HepG2 (cell line): ENCODE measurements at regions not wholly inside any gene's neighbourhood (a gene's known extent, or its start where the extent isn't known, plus 50 kb on each side); places are given as distances from the start of the nearest gene placed in this dataset.
"Not testable (repeated sequence)": the region's sequence is repeated elsewhere in the genome, so short reads cannot be mapped to it uniquely, and the experiment has no call there.

Source experiments
- HNRNPLL ChIP-seq: fragments of 200-400 bp; formaldehyde crosslinking; IDR thresholded peaks from 2 replicates; pipeline ENCODE4 v1.6.1; 2017; ENCODE audit warnings: mild to moderate bottlenecking, low read depth, low read length; ENCODE audit not compliant: poor library complexity, severe bottlenecking
- MBNL3 ChIP-seq: fragments of 250-450 bp; sonication (Bioruptor Pico); conservative IDR thresholded peaks from 2 replicates; pipeline ENCODE4 v1.8.0; 2022; ENCODE audit warnings: mild to moderate bottlenecking, inconsistent platforms
- POLR2AphosphoS5 ChIP-seq: IDR thresholded peaks from 2 replicates; pipeline ENCODE4 v1.6.1; 2012; ENCODE audit warnings: low read depth, low read length
- ZNF121 ChIP-seq: sonication (generic); formaldehyde crosslinking; IDR thresholded peaks from 2 replicates; pipeline ENCODE4 v1.5.0; 2020; ENCODE audit warnings: mild to moderate bottlenecking, missing genetic modification reagents
- ZNF276 ChIP-seq: sonication (generic); formaldehyde crosslinking; IDR thresholded peaks from 2 replicates; pipeline ENCODE4 v1.4.0; 2020; ENCODE audit warnings: mild to moderate bottlenecking, low read depth, missing genetic modification reagents
- ZNF558 ChIP-seq: sonication (generic); formaldehyde crosslinking; IDR thresholded peaks from 2 replicates; pipeline ENCODE4 v1.9.0; 2022; ENCODE audit warnings: mild to moderate bottlenecking, missing genetic modification reagents, borderline replicate concordance
- ZNF629 ChIP-seq: sonication (generic); formaldehyde crosslinking; conservative IDR thresholded peaks from 2 replicates; pipeline ENCODE4 v1.5.0; 2020; ENCODE audit warnings: missing genetic modification reagents
- ZNF749 ChIP-seq: sonication (generic); formaldehyde crosslinking; IDR thresholded peaks from 2 replicates; pipeline ENCODE4 v1.8.0; 2022; ENCODE audit warnings: mild to moderate bottlenecking, missing genetic modification reagents, moderate library complexity, borderline replicate concordance

- TF ChIP-seq ZNF121 (CRISPR knock-in tag); POLR2AphosphoS5; ZNF629 (CRISPR knock-in tag); ZNF749; ZNF558 (CRISPR knock-in tag); HNRNPLL; ZNF276; MBNL3 (CRISPR knock-in tag): not testable (repeated sequence)
Measured at GRCh38 chr2:242104202-242104956, 234.8 kb downstream of the RTP5 start.
